Endometrium (tissue), 2 donors: ENCODE measurements at regions not wholly inside any gene's neighbourhood (a gene's known extent, or its start where the extent isn't known, plus 50 kb on each side); places are given as distances from the start of the nearest gene placed in this dataset.
"Not testable (repeated sequence)": the region's sequence is repeated elsewhere in the genome, so short reads cannot be mapped to it uniquely, and the experiment has no call there.

Experiments used
- FAIRE-seq: peaks from 2 replicates; lab custom pipeline; 2012; peaks lifted over from hg19 to GRCh38; lab: Jason Lieb, UNC
- donor health status: control.
- donor health status: control.

DNA sequence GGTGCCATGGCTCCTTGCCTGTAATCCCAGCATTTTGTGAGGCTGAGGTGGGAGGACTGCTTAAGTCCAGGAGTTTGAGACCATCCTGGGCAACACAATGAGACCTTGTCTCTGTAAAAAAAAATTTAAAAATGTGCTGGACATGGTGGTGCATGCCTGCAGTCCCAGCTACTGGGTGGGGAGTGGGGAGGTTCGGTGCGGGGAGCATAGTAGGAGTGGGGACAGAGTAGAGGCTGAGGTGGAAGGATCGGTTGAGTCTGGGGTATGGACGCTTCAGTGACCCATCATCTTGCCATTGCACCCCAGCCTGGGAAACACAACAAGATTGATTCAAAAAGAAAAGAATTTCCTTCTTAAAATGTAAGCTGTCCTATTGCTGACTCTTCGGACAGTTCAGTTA is 1490.0 kb upstream of the GBE1 start:
- no peak for FAIRE-seq

GRCh38 chr3:83250613-83251012 is 1489.2 kb upstream of the GBE1 start:
- no peak for FAIRE-seq

GRCh38 chr3:83248454-83248853 is 1487.0 kb upstream of the GBE1 start:
- no peak for FAIRE-seq

DNA sequence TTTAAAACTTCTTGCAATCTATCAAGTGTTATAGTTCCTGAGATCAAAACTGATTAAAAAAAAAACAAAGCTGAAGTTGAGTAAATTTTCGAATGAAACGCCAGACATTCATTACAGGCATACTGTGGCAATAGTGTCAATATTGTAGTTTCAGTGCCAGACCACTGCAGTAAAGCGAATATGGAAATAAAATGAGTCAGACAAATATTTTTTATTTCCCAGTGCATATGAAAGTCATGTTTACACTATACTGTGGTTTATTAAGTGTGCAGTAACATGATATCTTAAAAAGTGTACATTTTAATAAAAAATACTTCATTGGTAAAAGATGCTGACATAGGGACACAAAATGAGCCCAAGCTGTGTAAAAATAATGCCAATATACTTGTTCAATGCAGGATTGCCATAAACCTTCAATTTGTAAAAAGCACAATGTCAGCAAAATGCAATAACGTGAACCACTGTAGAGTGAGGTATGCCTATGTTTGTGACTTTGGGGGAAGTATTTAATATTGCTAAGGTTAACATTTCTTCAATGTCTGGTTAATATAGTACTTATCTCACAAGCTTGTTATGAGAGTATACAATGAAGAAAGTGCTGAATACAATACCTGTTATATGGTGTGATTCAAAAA is 1473.9 kb upstream of the GBE1 start:
- FAIRE-seq = no peak

- FAIRE-seq = no peak
Measured at GRCh38 chr3:83233715-83234114, 1472.3 kb upstream of the GBE1 start.

- FAIRE-seq = no peak
Measured at GRCh38 chr3:83230841-83231240, 1469.4 kb upstream of the GBE1 start.

DNA sequence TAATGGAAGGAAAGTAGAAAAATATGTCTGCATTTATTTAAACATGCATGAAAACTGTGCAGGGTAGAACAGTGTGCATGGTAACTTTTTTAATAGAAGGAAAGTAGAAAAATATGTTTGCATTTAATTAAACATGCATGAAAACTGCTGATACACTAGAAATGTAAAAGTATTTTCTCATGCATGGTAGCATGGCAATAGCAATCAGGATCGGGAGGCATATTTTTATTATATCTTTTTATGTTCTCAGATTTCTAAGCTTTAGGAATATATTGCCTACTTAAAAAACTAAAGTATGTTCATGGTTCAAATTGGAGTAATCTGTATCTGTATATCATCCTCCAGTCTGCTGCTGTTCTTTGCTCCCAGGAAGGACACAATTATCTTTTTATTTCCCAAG is 1468.9 kb upstream of the GBE1 start:
- no peak for FAIRE-seq

GRCh38 chr3:83226751-83227150 is 1465.3 kb upstream of the GBE1 start:
- FAIRE-seq = no peak

DNA sequence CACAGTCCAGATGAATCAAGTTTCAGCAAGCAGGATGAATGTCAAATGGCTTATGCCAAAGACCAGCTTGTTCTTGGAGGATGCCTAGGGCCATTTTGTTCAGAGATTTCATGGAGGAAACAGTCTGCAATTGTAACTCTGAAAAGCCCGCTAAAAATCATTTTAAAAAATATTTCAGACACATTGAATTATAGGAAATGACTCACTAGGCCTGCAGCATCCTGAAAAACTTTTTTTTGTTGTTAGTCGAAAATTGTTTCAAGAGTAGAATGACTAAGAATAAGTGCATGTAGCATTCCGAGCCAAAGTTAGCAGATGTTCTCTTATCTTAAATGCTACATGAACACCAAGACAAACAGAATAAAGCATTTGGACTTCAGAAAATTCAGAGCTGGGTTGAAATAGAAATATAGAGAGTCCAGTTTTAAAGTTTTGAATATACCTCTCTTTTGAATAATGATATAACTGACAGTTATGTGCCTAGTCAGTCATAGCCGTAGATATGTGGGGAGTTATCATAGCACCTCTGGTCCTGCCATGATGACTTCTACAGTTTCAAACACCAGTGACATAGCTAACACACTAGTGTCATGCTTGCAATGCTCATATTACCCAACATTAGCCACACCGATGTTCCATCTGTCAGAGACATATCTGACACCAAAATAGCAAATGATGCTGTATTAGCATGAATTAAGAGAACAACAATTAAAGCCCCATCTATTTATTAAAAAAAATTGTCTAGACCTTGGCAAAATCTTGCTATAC is 1462.8 kb upstream of the GBE1 start:
- no peak for FAIRE-seq

- no peak for FAIRE-seq
Measured at GRCh38 chr3:83218383-83219200, 1457.1 kb upstream of the GBE1 start.

DNA sequence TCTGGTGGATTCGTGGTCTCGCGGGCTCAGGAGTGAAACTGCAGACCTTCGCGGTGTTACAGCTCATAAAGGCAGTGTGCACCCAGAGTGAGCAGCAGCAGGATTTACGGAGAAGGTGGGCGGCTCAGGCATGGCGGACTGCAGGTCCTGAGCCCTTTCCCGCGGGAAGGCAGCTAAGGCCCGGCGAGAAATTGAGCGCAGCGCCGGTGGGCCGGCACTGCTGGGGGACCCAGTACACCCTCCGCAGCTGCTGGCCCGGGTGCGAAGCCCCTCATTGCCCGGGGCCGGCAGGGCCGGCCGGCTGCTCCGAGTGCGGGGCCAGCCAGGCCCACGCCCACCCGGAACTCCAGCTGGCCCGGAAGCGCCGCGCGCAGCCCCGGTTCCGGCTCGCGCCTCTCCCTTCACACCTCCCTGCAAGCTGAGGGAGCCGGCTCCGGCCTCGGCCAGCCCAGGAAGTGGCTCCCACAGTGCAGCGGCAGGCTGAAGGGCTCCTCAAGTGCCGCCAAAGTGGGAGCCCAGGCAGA is 1456.2 kb upstream of the GBE1 start:
- FAIRE-seq = not testable (repeated sequence)

DNA sequence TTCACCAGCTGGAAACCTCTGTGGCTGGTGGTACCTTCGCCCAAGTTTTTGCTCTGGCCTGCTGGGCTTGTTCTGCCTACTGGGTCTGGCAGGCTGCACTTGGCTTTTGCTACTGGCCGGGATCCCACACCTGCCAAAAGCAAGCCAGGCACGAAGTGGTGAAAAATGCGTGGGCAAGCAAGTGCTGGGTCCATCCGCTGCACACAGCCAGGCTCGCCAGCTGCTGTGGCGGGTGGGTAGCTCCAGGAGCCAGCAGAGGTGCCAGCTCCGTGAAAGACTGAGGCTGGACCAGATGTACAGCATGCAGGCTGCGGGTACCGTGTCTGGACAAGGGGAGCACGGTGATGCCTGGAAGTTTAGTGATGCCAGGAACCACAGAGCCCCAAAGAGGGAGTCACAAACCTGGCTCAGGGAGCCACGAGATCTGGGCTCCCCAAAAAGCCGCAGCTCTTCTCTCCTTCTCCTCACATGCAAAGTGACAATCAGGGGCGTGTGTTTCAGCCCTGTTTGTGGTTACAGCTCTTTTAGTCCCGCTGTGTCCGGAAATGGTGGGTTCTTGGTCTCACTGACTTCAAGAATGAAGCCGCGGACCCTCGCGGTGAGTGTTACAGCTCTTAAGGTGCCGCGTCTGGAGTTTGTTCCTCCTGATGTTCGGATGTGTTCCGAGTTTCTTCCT is 1455.6 kb upstream of the GBE1 start:
- no peak for FAIRE-seq

DNA sequence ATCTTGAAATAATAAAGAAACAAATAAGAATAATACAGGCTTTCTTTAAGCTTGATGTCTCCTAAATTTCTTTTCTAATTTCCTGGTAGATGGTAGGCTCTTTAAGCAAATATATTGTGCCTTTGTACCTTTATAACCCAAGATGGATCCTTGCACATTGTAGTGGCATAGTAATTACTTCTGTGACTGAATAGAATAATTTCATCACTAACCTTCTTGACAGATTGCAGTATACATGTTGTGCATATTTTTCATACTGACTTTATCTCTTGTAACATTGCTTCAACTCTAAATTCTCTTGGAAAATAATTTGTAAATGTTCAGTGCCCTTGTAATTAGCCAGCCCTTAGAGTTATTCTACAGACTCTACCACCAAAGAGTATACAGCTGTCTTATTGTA is 1433.8 kb upstream of the GBE1 start:
- no peak for FAIRE-seq

- no peak for FAIRE-seq
Measured at GRCh38 chr3:83193526-83193925, 1432.1 kb upstream of the GBE1 start.

- FAIRE-seq = no peak
Measured at GRCh38 chr3:83189634-83190033, 1428.2 kb upstream of the GBE1 start.

DNA sequence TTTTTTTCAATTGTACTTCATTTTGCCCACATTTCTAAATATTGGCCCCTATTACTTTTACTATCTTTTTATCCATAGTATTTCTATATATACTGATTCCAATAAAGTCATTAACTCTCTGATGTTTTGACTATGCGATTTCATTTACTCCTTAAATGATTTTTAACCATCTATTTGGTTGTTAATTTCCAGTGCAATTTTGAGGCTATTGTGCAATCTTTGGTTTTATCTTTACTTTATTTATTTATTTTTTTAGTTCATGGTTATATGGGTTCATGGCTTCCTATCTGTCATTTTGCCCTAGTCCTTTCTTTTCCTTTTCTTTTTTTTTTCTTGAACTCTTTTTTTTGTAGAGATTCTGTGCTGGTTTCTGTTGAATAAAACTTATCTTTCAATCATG is 1408.0 kb upstream of the GBE1 start:
- no peak for FAIRE-seq

GRCh38 chr3:83150896-83151295 is 1389.5 kb upstream of the GBE1 start:
- no peak for FAIRE-seq

GRCh38 chr3:83140983-83141382 is 1379.5 kb upstream of the GBE1 start:
- no peak for FAIRE-seq

DNA sequence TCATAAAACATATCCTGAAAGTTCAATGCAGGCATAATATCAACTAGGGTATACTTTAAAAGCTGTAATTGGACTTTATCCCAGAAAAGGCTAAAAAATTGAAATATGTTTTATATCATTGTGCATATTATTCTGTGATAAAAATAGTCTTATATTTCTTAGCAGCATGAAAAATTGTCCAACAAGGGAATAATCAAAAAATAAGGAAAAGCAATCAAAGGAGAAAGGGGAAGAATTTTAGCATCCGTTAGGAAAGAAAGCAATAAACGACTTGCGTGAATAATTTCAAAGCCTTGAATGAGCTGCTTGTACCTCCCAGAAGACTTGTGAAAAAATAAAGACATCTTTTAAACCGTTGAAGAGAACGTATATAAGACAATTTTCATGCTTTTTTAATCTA is 1369.8 kb upstream of the GBE1 start:
- FAIRE-seq = no peak

GRCh38 chr3:83122774-83123350 is 1361.4 kb upstream of the GBE1 start:
- no peak for FAIRE-seq

- no peak for FAIRE-seq
Measured at GRCh38 chr3:83093222-83093572, 1331.8 kb upstream of the GBE1 start.
